ENCODE measurements at regions not wholly inside any gene's neighbourhood (a gene's known extent, or its start where the extent isn't known, plus 50 kb on each side); places are given as distances from the start of the nearest gene placed in this dataset.

DNA sequence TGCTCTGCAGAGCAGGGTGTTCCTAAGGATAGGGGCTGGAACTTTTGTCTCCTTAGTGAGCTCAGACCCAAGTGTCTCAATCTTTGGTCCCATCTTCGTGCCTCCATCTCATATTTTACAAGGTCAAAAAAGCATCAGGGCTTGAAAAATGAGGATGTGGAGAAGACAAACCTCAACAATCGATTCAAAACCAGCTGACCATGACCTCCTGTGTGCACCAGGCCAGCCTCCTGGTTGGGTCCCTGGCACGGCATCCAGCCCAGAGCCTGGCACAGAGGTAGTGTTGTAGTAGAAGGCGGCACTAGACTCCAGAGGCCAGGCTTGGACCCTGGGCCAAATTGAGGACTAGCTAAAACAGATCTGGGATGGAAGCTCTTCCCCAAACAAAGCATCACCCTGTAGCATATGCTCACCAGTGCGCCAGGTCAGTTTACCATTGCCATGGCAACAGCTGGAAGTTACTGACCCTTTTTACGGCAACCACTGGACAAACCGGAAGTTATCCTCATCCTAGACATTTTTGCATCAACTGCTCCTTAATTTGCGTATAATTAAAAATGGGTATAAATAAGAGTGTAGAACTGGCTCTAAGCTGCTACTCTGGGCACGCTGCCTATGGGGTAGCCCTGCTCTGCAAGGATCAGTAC, 69.3 kb upstream of the BLCAP start:
- TF ChIP-seq, protein P1, sequence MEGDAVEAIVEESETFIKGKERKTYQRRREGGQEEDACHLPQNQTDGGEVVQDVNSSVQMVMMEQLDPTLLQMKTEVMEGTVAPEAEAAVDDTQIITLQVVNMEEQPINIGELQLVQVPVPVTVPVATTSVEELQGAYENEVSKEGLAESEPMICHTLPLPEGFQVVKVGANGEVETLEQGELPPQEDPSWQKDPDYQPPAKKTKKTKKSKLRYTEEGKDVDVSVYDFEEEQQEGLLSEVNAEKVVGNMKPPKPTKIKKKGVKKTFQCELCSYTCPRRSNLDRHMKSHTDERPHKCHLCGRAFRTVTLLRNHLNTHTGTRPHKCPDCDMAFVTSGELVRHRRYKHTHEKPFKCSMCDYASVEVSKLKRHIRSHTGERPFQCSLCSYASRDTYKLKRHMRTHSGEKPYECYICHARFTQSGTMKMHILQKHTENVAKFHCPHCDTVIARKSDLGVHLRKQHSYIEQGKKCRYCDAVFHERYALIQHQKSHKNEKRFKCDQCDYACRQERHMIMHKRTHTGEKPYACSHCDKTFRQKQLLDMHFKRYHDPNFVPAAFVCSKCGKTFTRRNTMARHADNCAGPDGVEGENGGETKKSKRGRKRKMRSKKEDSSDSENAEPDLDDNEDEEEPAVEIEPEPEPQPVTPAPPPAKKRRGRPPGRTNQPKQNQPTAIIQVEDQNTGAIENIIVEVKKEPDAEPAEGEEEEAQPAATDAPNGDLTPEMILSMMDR (IDR thresholded peaks at IDR 0.05; ENCODE audit: low read depth, low read length), result no peak
- TF ChIP-seq EZH2phosphoT487 (IDR thresholded peaks at IDR 0.05; ENCODE audit: low read depth), result no peak

All from OCI-LY3 (cell line).